ENCODE measurements at regions not wholly inside any gene's neighbourhood (a gene's known extent, or its start where the extent isn't known, plus 50 kb on each side); places are given as distances from the start of the nearest gene placed in this dataset.

- no peaks in the 10 kb centered on the region for H3F3A ChIP-seq (ENCODE audit: low read depth)
- H3K4me2 ChIP-seq = no peak overlapping the region
- H4K20me1 ChIP-seq (ENCODE audit: low read depth) = no peaks in the 10 kb centered on the region
- peaks cover 11% of the 10 kb centered on the region for H3K27me3 Mint-ChIP-seq (ENCODE audit: insufficient read depth, low read depth)
- no peaks in the 10 kb centered on the region for H3K79me2 ChIP-seq (ENCODE audit: low read depth)
- DNase-seq (ENCODE audit: low spot score) = no peak
- TF ChIP-seq EZH2phosphoT487 (IDR thresholded peaks at IDR 0.05) (no peak), CTCF (IDR thresholded peaks at IDR 0.05) (no peak), EZH2 (IDR thresholded peaks at IDR 0.05) (no peak)
- no peaks in the 10 kb centered on the region for H3K36me3 Mint-ChIP-seq
- H3K4me1 ChIP-seq = no peaks in the 10 kb centered on the region
- H3K9me3 ChIP-seq (ENCODE audit: low read depth) = no peaks in the 10 kb centered on the region
- H3K27ac Mint-ChIP-seq = no peak overlapping the region
- H3K4me3 ChIP-seq = no peak overlapping the region
- no peak overlapping the region for H3K4me3 Mint-ChIP-seq
- H3K36me3 ChIP-seq = no peaks in the 10 kb centered on the region
- peaks cover 8% of the 10 kb centered on the region for H3K9me3 Mint-ChIP-seq
- H3K4me1 Mint-ChIP-seq = no peaks in the 10 kb centered on the region
- H3K27ac ChIP-seq = no peak overlapping the region
- no peaks in the 10 kb centered on the region for H3K27me3 ChIP-seq
- H3K9ac ChIP-seq = no peak overlapping the region
- no peak overlapping the region for H2AFZ ChIP-seq (replicated peaks)
These were observed 194.8 kb downstream of the PTPRU start for GRCh38 chr1:29431138-29431537.

- no peak overlapping the region for H3K27ac ChIP-seq
- no peak overlapping the region for H3K4me3 ChIP-seq
- no peaks in the 10 kb centered on the region for H3K9me3 ChIP-seq (ENCODE audit: low read depth)
- no peak overlapping the region for H3K4me3 Mint-ChIP-seq
- H3K79me2 ChIP-seq (ENCODE audit: low read depth) = no peaks in the 10 kb centered on the region
- no peak overlapping the region for H3K27ac Mint-ChIP-seq
- H3K27me3 Mint-ChIP-seq (ENCODE audit: insufficient read depth, low read depth) = peaks cover 11% of the 10 kb centered on the region
- no peak overlapping the region for H3K9ac ChIP-seq
- H4K20me1 ChIP-seq (ENCODE audit: low read depth) = no peaks in the 10 kb centered on the region
- no peaks in the 10 kb centered on the region for H3K4me1 ChIP-seq
- no peak overlapping the region for H2AFZ ChIP-seq (replicated peaks)
- no peaks in the 10 kb centered on the region for H3K4me1 Mint-ChIP-seq
- no peaks in the 10 kb centered on the region for H3K36me3 Mint-ChIP-seq
- no peaks in the 10 kb centered on the region for H3K27me3 ChIP-seq
- H3K36me3 ChIP-seq = no peaks in the 10 kb centered on the region
- H3F3A ChIP-seq (ENCODE audit: low read depth) = no peaks in the 10 kb centered on the region
- peaks cover 8% of the 10 kb centered on the region for H3K9me3 Mint-ChIP-seq
- TF ChIP-seq CTCF (IDR thresholded peaks at IDR 0.05) (no peak), EZH2 (IDR thresholded peaks at IDR 0.05) (no peak), EZH2phosphoT487 (IDR thresholded peaks at IDR 0.05) (no peak)
- DNase-seq (ENCODE audit: low spot score) = no peak
- H3K4me2 ChIP-seq = no peak overlapping the region
These were observed 193.3 kb downstream of the PTPRU start for GRCh38 chr1:29429656-29430055.

GRCh38 chr1:29428997-29429396 lies 192.7 kb downstream of the PTPRU start:
- Mint-ChIP-seq H3K27me3 (ENCODE audit: insufficient read depth, low read depth) (peaks cover 8% of the 10 kb centered on the region), H3K9me3 (peaks cover 8% of the 10 kb centered on the region), H3K4me3 (no peak overlapping the region), H3K36me3 (no peaks in the 10 kb centered on the region), H3K4me1 (no peaks in the 10 kb centered on the region), H3K27ac (no peak overlapping the region)
- no peak for TF ChIP-seq EZH2phosphoT487 (IDR thresholded peaks at IDR 0.05)
- TF ChIP-seq EZH2 (IDR thresholded peaks at IDR 0.05) = no peak
- no peak for TF ChIP-seq CTCF (IDR thresholded peaks at IDR 0.05)
- H2AFZ ChIP-seq (replicated peaks) = no peak overlapping the region
- H3K27ac ChIP-seq = no peak overlapping the region
- no peaks in the 10 kb centered on the region for H3K79me2 ChIP-seq (ENCODE audit: low read depth)
- no peaks in the 10 kb centered on the region for H3F3A ChIP-seq (ENCODE audit: low read depth)
- H3K4me2 ChIP-seq = no peak overlapping the region
- no peaks in the 10 kb centered on the region for H3K36me3 ChIP-seq
- H3K27me3 ChIP-seq = no peaks in the 10 kb centered on the region
- no peaks in the 10 kb centered on the region for H3K4me1 ChIP-seq
- DNase-seq (ENCODE audit: low spot score) = no peak
- H3K4me3 ChIP-seq = no peak overlapping the region
- H3K9ac ChIP-seq = no peak overlapping the region
- no peaks in the 10 kb centered on the region for H3K9me3 ChIP-seq (ENCODE audit: low read depth)
- H4K20me1 ChIP-seq (ENCODE audit: low read depth) = no peaks in the 10 kb centered on the region

- no peak overlapping the region for H3K27ac ChIP-seq
- no peak overlapping the region for H2AFZ ChIP-seq (replicated peaks)
- Mint-ChIP-seq H3K4me1 (no peaks in the 10 kb centered on the region), H3K4me3 (no peak overlapping the region), H3K9me3 (peaks cover 8% of the 10 kb centered on the region), H3K27ac (no peak overlapping the region), H3K36me3 (no peaks in the 10 kb centered on the region), H3K27me3 (ENCODE audit: insufficient read depth, low read depth) (peaks cover 7% of the 10 kb centered on the region)
- TF ChIP-seq EZH2 (IDR thresholded peaks at IDR 0.05) = no peak
- TF ChIP-seq EZH2phosphoT487 (IDR thresholded peaks at IDR 0.05) = no peak
- TF ChIP-seq CTCF (IDR thresholded peaks at IDR 0.05) = no peak
- H3K4me1 ChIP-seq = no peaks in the 10 kb centered on the region
- no peaks in the 10 kb centered on the region for H3K79me2 ChIP-seq (ENCODE audit: low read depth)
- no peaks in the 10 kb centered on the region for H3K27me3 ChIP-seq
- H3K4me2 ChIP-seq = no peak overlapping the region
- no peaks in the 10 kb centered on the region for H3F3A ChIP-seq (ENCODE audit: low read depth)
- no peaks in the 10 kb centered on the region for H4K20me1 ChIP-seq (ENCODE audit: low read depth)
- no peak for DNase-seq (ENCODE audit: low spot score)
- H3K9ac ChIP-seq = no peak overlapping the region
- H3K36me3 ChIP-seq = no peaks in the 10 kb centered on the region
- H3K9me3 ChIP-seq (ENCODE audit: low read depth) = no peaks in the 10 kb centered on the region
- H3K4me3 ChIP-seq = no peak overlapping the region
These were observed 191.9 kb downstream of the PTPRU start for GRCh38 chr1:29428280-29428615.

Measured in neural progenitor cell (in vitro differentiated cells).